AG10803 (cell line): ENCODE measurements at regions not wholly inside any gene's neighbourhood (a gene's known extent, or its start where the extent isn't known, plus 50 kb on each side); places are given as distances from the start of the nearest gene placed in this dataset.

ENCODE experiments used
- DNase-seq: peaks from one replicate; pipeline ENCODE4 v3.0.0; 2010; ENCODE audit warnings: low read depth
- H3K4me3 ChIP-seq: 2 replicates; pipeline ENCODE4 v1.5.1; 2011; ENCODE audit warnings: mild to moderate bottlenecking, low read length, control low read depth
- CTCF ChIP-seq: conservative IDR thresholded peaks from 2 replicates; pipeline ENCODE4 v1.5.1; 2011; ENCODE audit warnings: mild to moderate bottlenecking, low read length, control low read depth, inconsistent platforms

GRCh38 chr4:29459926-29460325 is 1260.2 kb upstream of the PCDH7 start:
- H3K4me3 ChIP-seq: no peak overlapping the region
- TF ChIP-seq CTCF: no peak
- DNase-seq: no peak

DNA sequence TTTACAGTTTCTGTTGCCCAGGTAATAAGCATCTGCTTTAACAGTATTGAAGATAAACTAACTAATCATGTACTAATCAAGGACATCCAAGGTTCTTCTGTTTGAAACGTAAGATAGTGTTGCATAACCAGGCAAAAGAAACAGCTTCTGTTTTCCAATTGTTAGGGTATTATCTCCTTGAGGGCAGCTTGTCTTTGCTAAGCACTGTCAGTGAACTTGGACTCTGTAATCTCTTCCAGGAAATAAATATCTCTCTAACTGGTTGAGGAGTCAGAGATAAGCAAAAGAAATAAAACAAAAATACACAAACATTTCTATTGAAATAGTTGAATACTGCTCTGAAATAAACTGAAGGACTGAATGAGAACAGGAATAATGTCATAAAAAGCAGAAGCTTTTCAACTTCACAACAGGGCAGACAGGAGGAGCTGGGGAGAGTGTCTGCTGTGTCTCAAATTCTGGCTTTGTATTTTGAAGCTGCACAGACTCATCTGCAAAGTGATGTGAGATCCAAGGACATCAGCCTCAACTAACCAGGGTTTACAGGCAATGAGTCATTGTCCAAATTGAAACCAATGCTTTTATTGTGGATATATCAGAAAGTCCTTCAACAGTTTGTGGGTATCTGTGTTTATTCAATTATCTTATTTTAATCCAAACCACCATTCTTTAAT is 1253.0 kb upstream of the PCDH7 start:
- DNase-seq: no peak
- no peak overlapping the region for H3K4me3 ChIP-seq
- no peak for TF ChIP-seq CTCF
